PC-3 (cell line): ENCODE measurements at regions not wholly inside any gene's neighbourhood (a gene's known extent, or its start where the extent isn't known, plus 50 kb on each side); places are given as distances from the start of the nearest gene placed in this dataset.

Experiments
- ATAC-seq: fragments of 200-7000 bp; cut with Tn5 transposase; 2 replicates; pipeline ENCODE4 v1.9.1; 2020; ENCODE audit warnings: mild to moderate bottlenecking, moderate library complexity
- BruUV-seq: library from RNA; stranded (reverse); fragments of 400-500 nt; replicated peaks from 2 replicates; lab custom pipeline; 2021; lab: Mats Ljungman, UMichigan
- CTCF ChIA-PET: fragments of 300-600 bp; sonication (Branson Sonifier 250); formaldehyde crosslinking; loops from one replicate; lab custom pipeline; 2022; ENCODE audit warnings: antibody characterized with exemption; lab: Charles Lee
- POLR2A ChIA-PET: fragments of 300-600 bp; sonication (Branson Sonifier 250); formaldehyde crosslinking; loops from one replicate; lab custom pipeline; 2022; ENCODE audit warnings: antibody characterized with exemption; ENCODE audit not compliant: unreplicated experiment; lab: Charles Lee
- DNase-seq: peaks from one replicate; pipeline ENCODE4 v3.0.0-alpha.2; 2015
- H2AFZ ChIP-seq: fragments of 300-600 bp; sonication (generic); 2 replicates; pipeline ENCODE4 v1.6.0; 2016; ENCODE audit warnings: antibody characterized with exemption, low read length
- H3F3A ChIP-seq: fragments of 300-600 bp; sonication (generic); one replicate; pipeline ENCODE4 v1.6.0; 2017; ENCODE audit warnings: antibody characterized with exemption, low read length, control low read depth, mild to moderate bottlenecking; ENCODE audit not compliant: unreplicated experiment
- H3K27ac ChIP-seq: fragments of 300-600 bp; sonication (generic); 2 replicates; pipeline ENCODE4 v1.5.1; 2016; ENCODE audit warnings: mild to moderate bottlenecking, low read length
- H3K27me3 ChIP-seq: fragments of 300-600 bp; sonication (generic); 2 replicates; pipeline ENCODE4 v1.6.1; 2016; ENCODE audit warnings: low read length, mixed read lengths
- H3K36me3 ChIP-seq: fragments of 300-600 bp; sonication (generic); 2 replicates; pipeline ENCODE4 v1.6.1; 2016; ENCODE audit warnings: low read depth, mixed run types, low read length, mixed read lengths
- H3K4me1 ChIP-seq: fragments of 300-600 bp; sonication (generic); 2 replicates; pipeline ENCODE4 v1.5.1; 2016; ENCODE audit warnings: low read length; ENCODE audit not compliant: insufficient read depth
- H3K4me2 ChIP-seq: fragments of 300-600 bp; sonication (generic); 2 replicates; pipeline ENCODE4 v1.6.0; 2016; ENCODE audit warnings: low read length
- H3K4me3 ChIP-seq: fragments of 300-600 bp; sonication (generic); 2 replicates; pipeline ENCODE4 v1.5.1; 2016; ENCODE audit warnings: mild to moderate bottlenecking, low read length, mixed read lengths
- H3K79me2 ChIP-seq: fragments of 300-600 bp; sonication (generic); 2 replicates; pipeline ENCODE4 v1.6.1; 2017; ENCODE audit warnings: low read length, mixed read lengths
- H3K9ac ChIP-seq: fragments of 300-600 bp; sonication (generic); 2 replicates; pipeline ENCODE4 v1.6.0; 2016; ENCODE audit warnings: mild to moderate bottlenecking, low read length
- H3K9me2 ChIP-seq: fragments of 300-600 bp; sonication (generic); replicated peaks from 2 replicates; pipeline ENCODE4 v1.6.1; 2016; ENCODE audit warnings: mixed run types, low read length, mixed read lengths
- H3K9me3 ChIP-seq: fragments of 300-600 bp; sonication (generic); 2 replicates; pipeline ENCODE4 v1.6.1; 2016; ENCODE audit warnings: low read length, mixed read lengths
- H4K20me1 ChIP-seq: fragments of 300-600 bp; sonication (generic); 2 replicates; pipeline ENCODE4 v1.6.1; 2016; ENCODE audit warnings: low read length, mixed read lengths
- CTCF ChIP-seq: fragments of 300-600 bp; sonication (generic); conservative IDR thresholded peaks from 2 replicates; pipeline ENCODE4 v1.5.1; 2017; ENCODE audit warnings: antibody characterized with exemption, low read depth, mild to moderate bottlenecking, low read length
- EZH2 ChIP-seq: fragments of 300-600 bp; sonication (generic); IDR thresholded peaks from one replicate; pipeline ENCODE4 v1.6.1; 2017; ENCODE audit warnings: antibody characterized with exemption, mild to moderate bottlenecking, low read length; ENCODE audit not compliant: unreplicated experiment
- EZH2phosphoT487 ChIP-seq: fragments of 300-600 bp; sonication (generic); IDR thresholded peaks from 2 replicates; pipeline ENCODE4 v1.6.1; 2018; ENCODE audit warnings: mild to moderate bottlenecking, antibody characterized with exemption, low read length, borderline replicate concordance
- intact Hi-C: fragments of 100-400 bp; cut with micrococcal nuclease; formaldehyde crosslinking; loops from 2 replicates; pipeline ENCODE4 v1.9.0; 2023

GRCh38 chr21:17050156-17050555 is 462.7 kb upstream of the CXADR start:
- Histone ChIP-seq H3K36me3 (no peaks in the 10 kb centered on the region), H4K20me1 (no peaks in the 10 kb centered on the region), H3K27ac (no peak overlapping the region), H3K4me1 (no peaks in the 10 kb centered on the region), H2AFZ (no peak overlapping the region), H3K4me3 (no peak overlapping the region), H3K4me2 (no peak overlapping the region), H3K9me3 (peaks cover 24% of the 10 kb centered on the region), H3K9me2 (no peaks in the 10 kb centered on the region), H3K27me3 (no peaks in the 10 kb centered on the region), H3F3A (no peaks in the 10 kb centered on the region), H3K9ac (no peak overlapping the region), H3K79me2 (no peaks in the 10 kb centered on the region)
- no peak for TF ChIP-seq EZH2phosphoT487
- TF ChIP-seq CTCF = no peak
- no peak for TF ChIP-seq EZH2
- ATAC-seq (no peak), DNase-seq (no peak)
- ChIA-PET POLR2A (no interaction called here), CTCF (no interaction called here)
- intact Hi-C loops = no loop called here
- BruUV-seq = no TSS peak

- DNase-seq (no peak), ATAC-seq (no peak)
- Histone ChIP-seq H3K79me2 (no peaks in the 10 kb centered on the region), H3K9ac (no peak overlapping the region), H3K9me3 (peaks cover 24% of the 10 kb centered on the region), H2AFZ (no peak overlapping the region), H3K27ac (no peak overlapping the region), H3K36me3 (no peaks in the 10 kb centered on the region), H3F3A (no peaks in the 10 kb centered on the region), H3K27me3 (no peaks in the 10 kb centered on the region), H3K4me1 (no peaks in the 10 kb centered on the region), H3K4me2 (no peak overlapping the region), H3K9me2 (no peaks in the 10 kb centered on the region), H3K4me3 (no peak overlapping the region), H4K20me1 (no peaks in the 10 kb centered on the region)
- ChIA-PET CTCF (no interaction called here), POLR2A (no interaction called here)
- no TSS peak for BruUV-seq
- intact Hi-C loops = no loop called here
- TF ChIP-seq EZH2 (no peak), CTCF (no peak), EZH2phosphoT487 (no peak)
These were observed 462.2 kb upstream of the CXADR start for GRCh38 chr21:17050646-17051045.

GRCh38 chr21:17051054-17051453 is 461.8 kb upstream of the CXADR start:
- Histone ChIP-seq H3K4me2 (no peak overlapping the region), H3K27me3 (no peaks in the 10 kb centered on the region), H3K36me3 (no peaks in the 10 kb centered on the region), H4K20me1 (no peaks in the 10 kb centered on the region), H3K4me3 (no peak overlapping the region), H2AFZ (no peak overlapping the region), H3F3A (no peaks in the 10 kb centered on the region), H3K9ac (no peak overlapping the region), H3K4me1 (no peaks in the 10 kb centered on the region), H3K79me2 (no peaks in the 10 kb centered on the region), H3K27ac (no peak overlapping the region), H3K9me3 (peaks cover 24% of the 10 kb centered on the region), H3K9me2 (no peaks in the 10 kb centered on the region)
- CTCF ChIA-PET = no interaction called here
- no peak for DNase-seq
- POLR2A ChIA-PET = no interaction called here
- intact Hi-C loops = no loop called here
- TF ChIP-seq EZH2 (no peak), EZH2phosphoT487 (no peak), CTCF (no peak)
- no TSS peak for BruUV-seq
- no peak for ATAC-seq
